OCI-LY1 (cell line): ENCODE measurements at regions not wholly inside any gene's neighbourhood (a gene's known extent, or its start where the extent isn't known, plus 50 kb on each side); places are given as distances from the start of the nearest gene placed in this dataset.

Experiments used
- EZH2 ChIP-seq: fragments of 200-600 bp; sonication (generic), shearing (Covaris generic); IDR thresholded peaks from 2 replicates; pipeline ENCODE4 v1.8.0; 2017; ENCODE audit warnings: borderline replicate concordance, mixed run types, mild to moderate bottlenecking, antibody characterized with exemption, low read length, moderate library complexity, mixed read lengths
- TF ChIP-seq, protein P1 (sequence below): fragments of 200-600 bp; sonication (generic), shearing (Covaris generic); IDR thresholded peaks from 2 replicates; pipeline ENCODE4 v1.5.1; 2017; ENCODE audit warnings: mild to moderate bottlenecking, antibody characterized with exemption, low read length, moderate library complexity, mixed read lengths

DNA sequence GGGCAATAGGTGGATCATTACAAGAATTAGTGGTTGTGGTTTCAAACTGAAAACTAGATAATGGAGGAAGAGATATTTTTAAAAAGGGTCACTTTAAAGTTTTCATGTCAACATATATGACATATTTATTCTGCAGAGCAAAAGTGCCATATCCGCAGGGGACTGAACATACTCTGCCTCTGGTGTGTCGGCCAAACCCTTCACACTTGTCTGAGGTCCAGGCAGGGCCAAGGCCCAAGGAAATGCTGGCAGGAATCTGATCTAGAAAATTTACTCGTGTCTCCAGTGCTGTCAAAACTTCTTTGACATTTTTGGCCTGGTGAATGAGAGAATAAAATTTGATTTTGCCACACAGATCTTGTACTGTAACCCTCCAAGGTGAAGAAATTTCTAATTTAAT is 562.3 kb downstream of the CCSER2 start:
- TF ChIP-seq, protein P1, sequence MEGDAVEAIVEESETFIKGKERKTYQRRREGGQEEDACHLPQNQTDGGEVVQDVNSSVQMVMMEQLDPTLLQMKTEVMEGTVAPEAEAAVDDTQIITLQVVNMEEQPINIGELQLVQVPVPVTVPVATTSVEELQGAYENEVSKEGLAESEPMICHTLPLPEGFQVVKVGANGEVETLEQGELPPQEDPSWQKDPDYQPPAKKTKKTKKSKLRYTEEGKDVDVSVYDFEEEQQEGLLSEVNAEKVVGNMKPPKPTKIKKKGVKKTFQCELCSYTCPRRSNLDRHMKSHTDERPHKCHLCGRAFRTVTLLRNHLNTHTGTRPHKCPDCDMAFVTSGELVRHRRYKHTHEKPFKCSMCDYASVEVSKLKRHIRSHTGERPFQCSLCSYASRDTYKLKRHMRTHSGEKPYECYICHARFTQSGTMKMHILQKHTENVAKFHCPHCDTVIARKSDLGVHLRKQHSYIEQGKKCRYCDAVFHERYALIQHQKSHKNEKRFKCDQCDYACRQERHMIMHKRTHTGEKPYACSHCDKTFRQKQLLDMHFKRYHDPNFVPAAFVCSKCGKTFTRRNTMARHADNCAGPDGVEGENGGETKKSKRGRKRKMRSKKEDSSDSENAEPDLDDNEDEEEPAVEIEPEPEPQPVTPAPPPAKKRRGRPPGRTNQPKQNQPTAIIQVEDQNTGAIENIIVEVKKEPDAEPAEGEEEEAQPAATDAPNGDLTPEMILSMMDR = no peak
- no peak for TF ChIP-seq EZH2
